Muscle of leg (tissue), 3 donors: ENCODE measurements at regions not wholly inside any gene's neighbourhood (a gene's known extent, or its start where the extent isn't known, plus 50 kb on each side); places are given as distances from the start of the nearest gene placed in this dataset.

ENCODE experiments used
- DNase-seq: peaks from one replicate; pipeline ENCODE4 v3.0.0; 2013
- H3K27ac ChIP-seq: one replicate; pipeline ENCODE4 v1.5.1; 2013; ENCODE audit warnings: mild to moderate bottlenecking, low read length, control low read depth
- H3K27me3 ChIP-seq: one replicate; pipeline ENCODE4 v1.6.1; 2013; ENCODE audit warnings: low read length; ENCODE audit not compliant: control insufficient read depth, insufficient read depth
- H3K36me3 ChIP-seq: one replicate; pipeline ENCODE4 v1.6.1; 2013; ENCODE audit warnings: low read length; ENCODE audit not compliant: control insufficient read depth, insufficient read depth
- H3K4me1 ChIP-seq: one replicate; pipeline ENCODE4 v1.6.1; 2013; ENCODE audit warnings: low read length; ENCODE audit not compliant: control insufficient read depth, insufficient read depth
- H3K4me3 ChIP-seq: one replicate; pipeline ENCODE4 v1.5.1; 2013; ENCODE audit warnings: low read length, control low read depth
- H3K9me3 ChIP-seq: replicated peaks from 2 replicates; pipeline ENCODE4 v1.6.1; 2013; ENCODE audit warnings: low read depth, low read length; ENCODE audit not compliant: control insufficient read depth
- WGBS: methylation state at CpG from one replicate; pipeline ENCODE4 v1.1.5; 2013; ENCODE audit warnings: missing lambda C conversion rate; ENCODE audit not compliant: insufficient coverage; 5-methylcytosine and 5-hydroxymethylcytosine counted together

DNA sequence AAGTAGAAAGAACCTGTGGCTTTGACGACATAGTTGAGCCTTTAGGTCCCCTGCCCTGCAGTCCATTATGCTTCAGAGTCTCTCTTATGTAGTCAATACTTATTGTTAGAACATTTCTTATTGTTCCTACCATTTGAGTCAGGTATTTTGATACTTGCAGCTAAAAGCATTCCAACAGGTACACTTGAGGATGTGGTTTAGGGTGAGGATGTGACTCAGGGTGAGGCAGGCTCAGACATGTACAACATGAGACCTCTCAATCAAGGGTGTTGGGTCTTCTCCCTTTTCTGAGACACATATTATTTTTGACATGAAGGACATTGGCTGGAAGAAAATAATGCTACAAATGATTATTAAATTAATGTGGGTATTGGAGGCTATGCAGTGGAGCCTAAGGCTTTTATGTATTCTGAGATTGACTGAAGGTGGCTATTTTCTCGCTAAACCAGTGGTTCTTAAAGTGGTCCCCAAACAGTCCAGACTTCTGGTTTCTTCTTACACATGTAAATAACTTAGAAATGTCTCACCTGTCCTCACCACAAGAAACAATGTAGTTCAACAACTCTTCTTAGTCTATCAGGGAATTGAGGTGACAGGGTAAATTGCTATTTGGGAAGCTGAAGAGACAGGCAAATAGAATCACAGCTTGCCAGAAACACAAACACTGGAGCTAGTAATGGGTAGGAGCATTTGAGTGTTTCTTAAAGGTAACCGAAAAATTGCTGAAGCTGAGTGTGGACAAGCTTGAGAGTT is 135.5 kb upstream of the ZPLD1 start:
- no peaks in the 10 kb centered on the region for H3K36me3 ChIP-seq
- no peaks in the 10 kb centered on the region for H3K27me3 ChIP-seq
- no peak overlapping the region for H3K27ac ChIP-seq
- no peak for DNase-seq
- WGBS: 86% methylated on average over 1 of the region's 3 CpGs
- no peak overlapping the region for H3K4me3 ChIP-seq
- no peaks in the 10 kb centered on the region for H3K9me3 ChIP-seq
- no peaks in the 10 kb centered on the region for H3K4me1 ChIP-seq

GRCh38 chr3:102301155-102301880 is 133.5 kb upstream of the ZPLD1 start:
- no peaks in the 10 kb centered on the region for H3K9me3 ChIP-seq

GRCh38 chr3:102302020-102302419 is 132.8 kb upstream of the ZPLD1 start:
- Histone ChIP-seq H3K4me3 (no peak overlapping the region), H3K4me1 (no peaks in the 10 kb centered on the region), H3K9me3 (no peaks in the 10 kb centered on the region), H3K27me3 (no peaks in the 10 kb centered on the region), H3K36me3 (no peaks in the 10 kb centered on the region), H3K27ac (no peak overlapping the region)
- no peak for DNase-seq
- WGBS: no CpG with 5 or more reads among the region's 2 CpGs

More at GRCh38 chr3:102301155-102301880, 133.5 kb upstream of the ZPLD1 start:
- no peak overlapping the region for H3K27ac ChIP-seq
- DNase-seq: no peak
- H3K27me3 ChIP-seq: no peaks in the 10 kb centered on the region
- no peaks in the 10 kb centered on the region for H3K36me3 ChIP-seq
- no peak overlapping the region for H3K4me3 ChIP-seq
- H3K4me1 ChIP-seq: no peaks in the 10 kb centered on the region
- 75% methylated on average over 1 of the region's 4 CpGs for WGBS

GRCh38 chr3:102304550-102304949 is 130.3 kb upstream of the ZPLD1 start:
- H3K4me3 ChIP-seq: no peak overlapping the region
- 60% methylated on average over 2 of the region's 3 CpGs for WGBS
- H3K27me3 ChIP-seq: no peaks in the 10 kb centered on the region
- H3K4me1 ChIP-seq: no peaks in the 10 kb centered on the region
- no peak overlapping the region for H3K27ac ChIP-seq
- peak; percentile 32 for DNase-seq
- no peaks in the 10 kb centered on the region for H3K36me3 ChIP-seq
- H3K9me3 ChIP-seq: no peaks in the 10 kb centered on the region

GRCh38 chr3:102307442-102307841 is 127.4 kb upstream of the ZPLD1 start:
- Histone ChIP-seq H3K27ac (no peak overlapping the region), H3K36me3 (no peaks in the 10 kb centered on the region), H3K4me1 (no peaks in the 10 kb centered on the region)

DNA sequence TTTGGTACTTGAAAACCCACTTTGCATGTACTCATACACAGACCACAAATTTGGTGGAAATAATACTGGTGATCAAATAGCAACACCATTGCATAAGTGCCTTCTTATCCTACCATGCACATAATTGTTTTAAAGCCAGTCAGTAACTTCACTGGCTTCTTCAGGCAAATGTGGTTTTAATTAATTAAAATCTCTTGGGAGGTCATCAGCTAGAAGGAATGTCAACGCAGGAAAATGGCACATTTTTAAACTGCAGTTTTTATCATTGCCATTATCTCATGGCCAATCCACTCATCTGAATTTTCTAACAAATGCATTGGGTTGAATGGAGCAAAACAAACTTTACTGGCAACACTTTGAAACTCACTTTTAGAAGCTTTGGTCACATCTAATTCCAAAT is 105.7 kb upstream of the ZPLD1 start:
- H3K36me3 ChIP-seq: no peaks in the 10 kb centered on the region
- no peaks in the 10 kb centered on the region for H3K4me1 ChIP-seq
- no peaks in the 10 kb centered on the region for H3K9me3 ChIP-seq
- no peak overlapping the region for H3K27ac ChIP-seq
- no peaks in the 10 kb centered on the region for H3K27me3 ChIP-seq
- WGBS: no CpG with 5 or more reads among the region's 1 CpG
- DNase-seq: no peak
- H3K4me3 ChIP-seq: no peak overlapping the region

More at GRCh38 chr3:102307442-102307841, 127.4 kb upstream of the ZPLD1 start:
- no peak for DNase-seq
- WGBS: 83% methylated on average over 2 of the region's 2 CpGs
- Histone ChIP-seq H3K4me3 (no peak overlapping the region), H3K27me3 (no peaks in the 10 kb centered on the region), H3K9me3 (no peaks in the 10 kb centered on the region)

GRCh38 chr3:102329561-102329960 is 105.3 kb upstream of the ZPLD1 start:
- Histone ChIP-seq H3K36me3 (no peaks in the 10 kb centered on the region), H3K4me1 (no peaks in the 10 kb centered on the region), H3K9me3 (no peaks in the 10 kb centered on the region), H3K27ac (no peak overlapping the region), H3K4me3 (no peak overlapping the region), H3K27me3 (no peaks in the 10 kb centered on the region)
- WGBS: no CpG with 5 or more reads among the region's 1 CpG
- no peak for DNase-seq

DNA sequence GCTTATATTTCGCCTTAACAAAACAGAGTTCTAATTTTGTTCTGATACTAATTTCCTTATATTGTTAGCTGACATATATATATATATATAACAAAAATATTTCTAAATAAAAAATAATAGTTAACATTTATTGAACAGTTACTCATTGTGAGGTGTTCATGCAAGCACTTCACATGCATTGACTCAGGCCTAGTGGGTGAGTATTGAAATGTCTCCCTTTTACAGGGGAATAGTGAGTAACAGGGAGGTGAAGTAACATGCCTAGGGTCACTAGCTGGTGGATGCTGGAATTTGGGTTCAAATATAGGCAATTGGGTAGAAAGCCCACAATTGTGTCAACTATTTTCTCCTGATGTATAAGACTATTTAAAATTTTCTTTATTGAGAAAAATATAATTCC is 102.6 kb upstream of the ZPLD1 start:
- Histone ChIP-seq H3K4me3 (no peak overlapping the region), H3K27ac (no peak overlapping the region), H3K4me1 (no peaks in the 10 kb centered on the region), H3K27me3 (no peaks in the 10 kb centered on the region), H3K36me3 (no peaks in the 10 kb centered on the region), H3K9me3 (no peaks in the 10 kb centered on the region)
- no peak for DNase-seq
- no CpG with 5 or more reads among the region's 1 CpG for WGBS

DNA sequence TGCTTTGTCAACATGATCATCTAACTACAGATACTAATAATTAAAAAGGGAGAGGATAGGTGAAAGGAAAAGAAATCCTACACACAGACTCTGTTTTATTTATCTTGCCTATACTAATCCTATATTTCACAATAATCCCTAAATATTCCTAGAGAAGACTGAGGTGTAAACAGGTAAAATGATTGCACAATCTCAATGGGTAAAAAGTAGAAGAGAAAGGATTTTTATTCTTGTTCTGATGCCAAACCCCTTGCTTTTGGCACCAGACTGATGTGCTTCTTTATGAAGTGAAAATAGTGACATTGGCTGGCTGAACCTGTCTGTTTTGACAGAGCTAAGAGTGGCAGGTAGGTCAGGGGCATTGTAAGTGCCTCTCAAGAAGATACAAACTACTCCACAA is 101.9 kb upstream of the ZPLD1 start:
- no peaks in the 10 kb centered on the region for H3K4me1 ChIP-seq
- H3K27me3 ChIP-seq: no peaks in the 10 kb centered on the region
- no peak overlapping the region for H3K27ac ChIP-seq
- no peaks in the 10 kb centered on the region for H3K9me3 ChIP-seq
- DNase-seq: no peak
- H3K4me3 ChIP-seq: no peak overlapping the region
- H3K36me3 ChIP-seq: no peaks in the 10 kb centered on the region

DNA sequence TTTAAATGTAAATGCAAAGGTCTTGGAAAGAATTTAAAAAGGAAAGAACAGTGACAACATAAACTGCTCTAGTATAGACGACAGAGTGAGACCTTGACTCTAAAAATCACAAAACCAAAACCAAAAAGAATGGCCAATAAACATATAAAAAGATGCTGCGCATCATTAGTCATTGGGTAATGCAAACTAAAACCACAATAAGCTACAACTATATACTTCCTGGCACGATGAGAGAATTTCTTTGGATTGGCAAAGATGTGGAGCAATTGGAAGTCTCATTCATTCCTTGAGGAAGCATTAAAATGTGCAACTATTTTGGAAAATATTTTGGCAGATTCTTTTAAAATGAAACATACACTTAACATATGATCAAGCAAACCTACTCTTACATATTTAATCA is 98.7 kb upstream of the ZPLD1 start:
- Histone ChIP-seq H3K9me3 (no peaks in the 10 kb centered on the region), H3K4me3 (no peak overlapping the region), H3K36me3 (no peaks in the 10 kb centered on the region), H3K27ac (no peak overlapping the region), H3K4me1 (no peaks in the 10 kb centered on the region), H3K27me3 (no peaks in the 10 kb centered on the region)
- no CpG with 5 or more reads among the region's 3 CpGs for WGBS
- DNase-seq: no peak
